Erythroblast (primary cell): ENCODE measurements at regions not wholly inside any gene's neighbourhood (a gene's known extent, or its start where the extent isn't known, plus 50 kb on each side); places are given as distances from the start of the nearest gene placed in this dataset.

Source experiments
- GATA1 ChIP-seq: IDR thresholded peaks from 2 replicates; pipeline ENCODE4 v1.6.1; 2011; ENCODE audit warnings: low read depth, mild to moderate bottlenecking, control low read depth, low read length, moderate library complexity
- POLR2A ChIP-seq: IDR thresholded peaks from 2 replicates; pipeline ENCODE4 v1.6.1; 2011; ENCODE audit warnings: mild to moderate bottlenecking, low read length

DNA sequence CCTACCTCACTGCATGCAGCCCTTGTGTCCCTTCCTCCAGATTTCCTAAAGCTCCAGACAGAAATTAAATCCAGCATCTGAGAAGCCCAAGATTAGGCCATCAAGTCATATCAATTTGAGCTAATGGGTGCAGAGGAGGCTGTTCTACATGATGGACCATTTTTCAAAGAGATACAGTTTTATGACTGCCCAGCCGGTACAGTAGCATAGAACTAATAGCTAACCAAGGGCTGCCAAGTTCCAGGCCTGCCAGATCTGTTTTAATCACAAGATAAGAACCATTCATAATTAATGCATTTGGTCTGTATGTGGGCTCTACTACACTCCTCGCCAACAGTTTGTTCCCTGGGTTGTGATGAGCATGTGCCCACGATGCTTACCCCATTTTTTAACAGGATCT, 64.9 kb downstream of the PABIR2 start:
- TF ChIP-seq POLR2A (no peak), GATA1 (no peak)
